ENCODE measurements at regions not wholly inside any gene's neighbourhood (a gene's known extent, or its start where the extent isn't known, plus 50 kb on each side); places are given as distances from the start of the nearest gene placed in this dataset.
A peak's percentile ranks its signal among the peaks of the same experiment; 100 is the strongest.
"Not testable (repeated sequence)": the region's sequence is repeated elsewhere in the genome, so short reads cannot be mapped to it uniquely, and the experiment has no call there.

DNA sequence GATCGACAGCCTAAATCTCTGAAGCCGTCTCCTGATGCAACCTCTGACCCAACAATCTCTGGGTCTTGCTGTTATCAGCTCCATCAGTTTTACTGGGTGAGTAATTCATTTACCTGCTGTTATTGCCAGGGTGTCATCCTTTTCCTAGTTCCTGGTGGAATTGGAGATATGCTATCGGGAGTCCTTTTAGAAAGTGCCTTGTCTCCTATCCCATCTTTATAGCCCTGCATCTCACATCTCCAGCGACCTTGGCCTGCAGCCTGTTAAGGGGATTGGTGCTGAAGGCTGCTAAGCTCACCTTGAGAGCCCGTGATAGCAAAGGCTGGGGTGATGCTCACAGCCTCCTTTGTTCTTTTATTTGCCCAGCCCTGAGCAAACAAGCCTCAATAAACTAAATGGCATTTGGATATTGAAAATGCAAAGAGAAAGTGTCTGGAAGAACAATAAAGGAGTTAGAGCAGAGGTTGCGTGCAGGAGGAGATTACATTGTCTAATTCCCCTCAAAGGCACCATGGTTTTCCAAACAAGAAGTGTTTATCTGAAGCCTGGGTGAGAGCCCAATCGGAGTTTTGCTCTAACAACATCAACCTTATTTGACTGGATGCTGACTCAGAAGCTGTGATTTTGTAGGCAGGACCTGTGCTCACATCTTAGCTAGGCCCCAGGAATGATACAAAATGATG lies 101.8 kb downstream of the RPLP1 start:
- DNase-seq, result no peak

DNA sequence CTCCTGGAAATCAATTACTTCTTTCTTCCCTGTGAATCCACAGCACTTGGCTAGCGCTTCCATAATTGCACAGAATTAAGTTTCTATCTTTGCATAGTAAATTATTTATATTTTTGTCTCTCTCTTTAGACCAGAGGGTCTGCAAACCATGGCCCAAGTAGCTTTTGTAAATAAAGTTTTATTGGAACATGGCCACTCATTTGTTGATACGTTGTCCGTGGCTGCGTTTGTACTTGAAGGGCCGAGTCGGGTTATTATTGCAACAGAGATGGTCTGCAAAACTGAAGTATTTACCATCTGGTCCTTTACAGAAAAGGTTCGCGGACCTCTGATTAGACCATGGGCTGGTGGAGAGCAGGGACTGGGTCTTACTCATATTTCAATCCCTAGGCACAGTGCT lies 102.5 kb downstream of the RPLP1 start:
- DNase-seq, result no peak

DNA sequence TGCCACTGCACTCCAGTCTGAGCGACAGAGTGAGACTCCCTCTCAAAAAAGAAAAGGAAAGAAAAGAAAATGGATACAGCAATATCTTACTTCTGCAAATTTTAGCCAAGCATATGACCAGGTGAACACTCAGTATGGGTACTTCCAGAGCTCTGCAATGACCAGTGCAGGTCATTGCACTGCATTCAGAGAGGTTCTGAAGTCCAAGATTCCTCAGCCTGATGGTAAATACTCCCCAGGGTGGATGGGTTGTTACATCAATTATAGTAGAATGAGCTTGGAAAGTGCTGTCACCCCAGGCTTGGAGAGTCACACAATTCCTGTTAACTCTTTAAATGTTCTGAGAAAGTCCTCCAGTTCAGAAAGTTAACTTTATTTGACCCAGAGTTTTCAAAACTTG lies 103.7 kb downstream of the RPLP1 start:
- no peak for DNase-seq

- no peak for DNase-seq
Observed at GRCh38 chr15:69557020-69557706, 104.5 kb downstream of the RPLP1 start.

DNA sequence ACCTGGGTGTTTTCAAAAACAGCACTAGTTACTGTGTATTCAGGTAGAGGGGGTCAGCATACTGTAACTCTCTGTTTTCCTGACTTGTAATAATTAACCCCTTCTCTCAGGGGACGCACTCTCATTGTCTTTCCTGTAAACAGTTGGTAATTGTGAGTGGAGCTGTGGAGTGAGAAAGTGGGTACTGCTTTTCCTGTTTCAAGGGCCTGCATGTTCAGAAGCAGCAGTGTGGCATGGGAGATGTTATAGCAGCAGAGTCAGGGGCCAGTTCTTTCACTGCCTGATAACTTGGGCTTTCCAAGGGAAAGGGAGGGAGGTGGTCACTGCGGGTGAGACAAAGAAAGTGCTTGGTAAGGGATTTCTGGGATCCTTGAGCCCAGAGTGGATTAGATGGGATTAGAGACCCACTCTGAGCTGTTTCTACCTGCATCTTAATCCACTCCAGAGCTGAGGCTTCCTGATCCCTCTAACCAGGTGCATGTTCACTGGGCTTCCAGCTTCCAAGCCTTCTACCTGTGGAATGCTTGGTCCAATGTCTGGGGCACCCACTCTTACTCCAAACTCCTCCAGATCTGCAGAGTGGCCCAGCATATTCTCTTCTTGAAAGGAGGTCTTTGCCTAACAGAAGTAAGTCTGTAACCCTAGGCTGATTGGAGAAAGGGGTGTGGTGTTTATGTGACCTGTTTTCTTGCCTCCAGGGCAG lies 105.2 kb downstream of the RPLP1 start:
- DNase-seq, result no peak

DNA sequence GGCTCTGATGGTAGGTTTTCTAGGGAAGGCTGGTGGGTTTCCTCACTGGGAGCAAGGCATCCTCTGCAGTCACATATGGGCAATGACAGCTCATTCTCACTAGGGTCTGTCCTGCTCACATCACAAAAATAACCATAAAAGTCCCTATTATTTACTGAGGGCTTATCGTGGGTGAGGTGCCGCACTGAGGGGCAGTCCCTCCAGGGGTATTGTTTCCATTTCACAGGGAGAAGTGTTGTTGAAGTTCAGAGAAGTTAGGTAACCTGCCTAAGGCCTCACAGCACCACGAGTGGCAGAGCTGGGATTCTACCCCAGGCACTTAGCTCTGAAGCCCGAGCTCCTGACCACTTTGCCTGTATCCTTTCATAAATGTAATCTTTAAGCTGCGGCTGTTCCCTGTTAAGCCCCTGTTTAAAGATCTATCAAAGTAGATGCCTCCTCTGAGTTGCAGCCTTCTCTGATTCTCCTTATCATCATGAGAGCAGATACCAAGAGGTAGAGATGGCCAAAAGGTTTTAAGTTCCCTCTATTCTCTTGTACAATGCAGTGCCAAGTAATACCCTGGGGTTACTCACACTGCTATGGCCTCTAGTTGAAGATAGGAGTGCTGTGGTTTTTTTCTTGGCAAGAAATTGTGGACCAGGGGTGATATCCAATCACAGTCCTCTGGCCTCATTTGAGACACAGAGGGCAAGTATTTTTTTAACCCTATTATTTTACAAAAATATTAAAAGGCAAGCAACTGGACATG lies 107.0 kb downstream of the RPLP1 start:
- DNase-seq, result no peak

- DNase-seq, result no peak
Observed at GRCh38 chr15:69561071-69561784, 108.6 kb downstream of the RPLP1 start.

- DNase-seq, result no peak
Observed at GRCh38 chr15:69562116-69562515, 109.5 kb downstream of the RPLP1 start.

GRCh38 chr15:69562564-69562963 lies 109.9 kb downstream of the RPLP1 start:
- DNase-seq, result no peak

- DNase-seq, result no peak
Observed at GRCh38 chr15:69565066-69565655, 112.5 kb downstream of the RPLP1 start.

DNA sequence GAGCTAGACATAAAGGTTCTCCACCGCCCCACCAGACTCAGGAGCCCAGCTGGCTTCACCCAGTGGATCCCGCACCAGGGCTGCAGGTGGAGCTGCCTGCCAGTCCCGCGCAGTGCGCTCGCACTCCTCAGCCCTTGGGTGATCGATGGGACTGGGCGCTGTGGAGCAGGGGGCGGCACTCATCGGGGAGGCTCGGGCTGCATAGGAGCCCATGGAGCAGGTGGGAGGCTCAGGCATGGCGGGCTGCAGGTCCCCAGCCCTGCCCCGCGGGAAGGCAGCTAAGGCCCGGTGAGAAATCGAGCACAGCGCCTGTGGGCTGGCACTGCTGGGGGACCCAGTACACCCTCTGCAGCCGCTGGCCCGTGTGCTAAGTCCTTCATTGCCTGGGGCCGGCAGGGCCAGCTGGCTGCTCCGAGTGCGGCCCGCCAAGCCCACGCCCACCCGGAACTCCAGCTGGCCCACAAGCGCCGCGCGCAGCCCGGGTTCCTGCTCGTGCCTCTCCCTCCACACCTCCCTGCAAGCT lies 114.7 kb downstream of the RPLP1 start:
- DNase-seq, result not testable (repeated sequence)

DNA sequence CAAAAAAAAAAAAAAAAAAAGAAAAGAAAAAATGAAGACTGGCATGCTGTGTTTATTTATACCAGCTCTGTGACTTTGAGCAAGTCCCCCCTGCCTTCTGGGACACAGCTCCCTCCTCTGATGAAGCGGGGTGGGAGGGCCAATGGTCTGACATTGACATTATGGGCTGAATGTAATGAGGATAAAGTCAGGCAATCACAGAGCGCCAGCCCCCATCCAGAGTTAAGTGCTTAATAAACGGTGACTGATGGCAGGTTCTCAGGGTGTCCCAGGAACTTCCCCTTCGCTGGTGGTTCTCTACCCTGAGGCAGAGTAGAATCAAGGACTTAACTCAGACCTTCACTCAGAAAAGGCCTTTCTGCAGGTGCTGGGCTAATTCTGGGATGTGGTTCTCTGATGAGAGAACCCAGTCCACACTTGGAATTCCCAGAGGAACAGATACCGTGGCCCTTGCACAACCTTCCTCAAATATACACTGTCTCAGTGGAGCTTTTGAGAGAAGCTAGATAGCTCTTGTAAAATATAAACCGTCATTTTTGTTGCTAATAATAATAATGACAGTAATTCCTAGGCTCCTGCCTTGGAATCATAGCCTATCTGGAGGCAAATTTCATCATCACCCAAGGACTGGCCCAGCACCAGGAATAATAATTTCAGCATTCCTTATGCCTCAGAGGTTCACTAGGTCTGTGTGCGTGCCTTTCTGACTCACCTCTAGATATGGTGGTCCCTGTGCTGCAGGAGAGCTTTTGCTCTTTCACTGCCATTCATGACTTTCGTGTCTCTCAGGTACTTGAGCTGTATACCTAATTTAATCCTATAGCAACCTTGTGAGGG lies 115.8 kb downstream of the RPLP1 start:
- DNase-seq, result no peak

GRCh38 chr15:69570454-69570853 lies 117.8 kb downstream of the RPLP1 start:
- no peak for DNase-seq

- no peak for DNase-seq
Observed at GRCh38 chr15:69570997-69571396, 118.4 kb downstream of the RPLP1 start.

DNA sequence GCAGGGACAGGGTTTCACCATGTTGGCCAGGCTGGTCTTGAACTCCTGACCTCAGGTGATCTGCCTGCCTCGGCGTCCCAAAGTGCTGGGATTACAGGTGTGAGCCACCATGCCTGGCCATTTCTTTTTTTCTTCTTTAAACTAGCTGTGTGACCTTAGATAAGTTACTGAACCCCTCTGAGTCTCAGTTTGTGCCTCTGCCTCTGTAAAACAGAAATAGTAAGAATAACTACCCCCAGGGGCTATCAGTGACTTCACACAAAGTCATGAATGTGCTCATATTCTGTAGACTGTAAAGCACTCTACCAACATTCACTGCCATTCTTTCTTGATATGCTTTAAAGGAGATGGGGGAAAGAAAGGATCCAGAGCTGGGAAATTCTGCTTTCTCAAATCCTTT lies 120.7 kb downstream of the RPLP1 start:
- DNase-seq, result not testable (repeated sequence)

- DNase-seq, result no peak
Observed at GRCh38 chr15:69573815-69574475, 121.3 kb downstream of the RPLP1 start.

DNA sequence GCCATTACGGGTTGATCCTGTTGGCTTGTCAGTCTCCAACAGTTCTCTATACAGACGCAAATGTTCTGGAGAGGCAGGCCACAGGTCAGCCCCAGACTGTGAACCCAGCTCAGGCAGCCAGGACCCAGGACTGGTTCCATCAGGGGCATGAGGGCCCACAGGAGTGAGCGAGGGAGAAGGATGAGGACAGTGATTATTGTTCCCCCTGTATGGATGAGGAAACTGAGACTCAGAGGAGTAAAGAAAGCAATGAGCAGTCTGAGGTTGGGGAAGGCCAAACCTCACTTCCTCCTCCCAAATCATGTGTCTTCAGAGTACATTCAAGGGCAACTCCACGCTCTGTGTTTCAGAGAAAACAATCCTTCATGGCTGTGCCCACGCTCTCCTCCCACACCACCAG lies 121.9 kb downstream of the RPLP1 start:
- DNase-seq, result no peak

GRCh38 chr15:69575387-69575786 lies 122.8 kb downstream of the RPLP1 start:
- DNase-seq, result no peak

DNA sequence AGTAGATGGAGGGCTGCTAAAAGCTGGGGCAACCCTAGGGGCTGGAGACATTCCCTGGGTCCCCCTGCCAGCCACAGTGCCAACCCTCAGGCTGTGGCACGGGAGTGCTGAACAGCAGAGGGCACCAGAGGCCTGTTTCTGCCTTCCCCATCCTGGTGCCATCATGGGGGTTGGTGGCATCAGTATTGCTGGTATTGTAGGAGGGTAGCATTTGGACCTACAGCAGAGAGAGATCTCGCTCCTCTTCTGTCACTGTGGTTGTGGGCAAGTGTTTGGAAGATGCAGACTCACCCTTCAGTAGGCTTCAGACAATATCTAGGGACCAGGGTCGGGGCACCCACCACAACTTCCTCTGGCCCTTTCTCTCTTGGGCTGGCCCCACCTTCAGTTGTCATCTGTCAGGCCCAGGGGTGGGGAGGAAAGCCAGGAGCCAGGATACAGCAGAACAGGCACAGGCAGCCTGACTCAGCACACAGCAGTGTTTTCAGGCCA lies 123.5 kb downstream of the RPLP1 start:
- DNase-seq, result peak; percentile 55

GRCh38 chr15:69576948-69577351 lies 124.3 kb downstream of the RPLP1 start:
- no peak for DNase-seq

Measured in T-helper 9 cell (primary cell).